ENCODE measurements at regions not wholly inside any gene's neighbourhood (a gene's known extent, or its start where the extent isn't known, plus 50 kb on each side); places are given as distances from the start of the nearest gene placed in this dataset.

DNA sequence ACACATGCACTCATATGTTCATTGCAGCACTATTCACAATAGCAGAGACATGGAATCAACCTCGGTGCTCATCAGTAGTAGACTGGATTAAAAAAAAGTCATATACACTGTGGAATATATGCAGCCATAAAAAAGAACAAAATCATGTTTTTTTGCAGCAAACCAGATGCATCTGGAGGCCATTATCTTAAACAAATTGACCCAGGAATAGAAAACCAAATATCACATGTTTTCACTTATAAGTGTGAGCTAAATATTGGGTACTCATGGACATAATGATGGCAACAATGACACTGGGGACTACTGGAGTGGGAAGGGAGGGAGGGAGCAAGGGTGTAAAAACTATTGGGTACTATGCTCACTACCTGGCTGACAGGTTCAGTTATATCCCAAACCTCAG is 792.6 kb downstream of the EPHA4 start:
- no peak for DNase-seq (ENCODE audit: extremely low spot score)
- TF ChIP-seq SP1 (IDR thresholded peaks at IDR 0.05) (no peak), SUZ12 (IDR thresholded peaks at IDR 0.05) (no peak), ARNT (IDR thresholded peaks at IDR 0.05) (no peak), FOXM1 (IDR thresholded peaks at IDR 0.05; ENCODE audit: borderline replicate concordance) (no peak), TARDBP (IDR thresholded peaks at IDR 0.05) (no peak), L3MBTL2 (conservative IDR thresholded peaks at IDR 0.05) (no peak), BHLHE40 (IDR thresholded peaks at IDR 0.05; ENCODE audit: borderline replicate concordance) (no peak), CTBP1 (IDR thresholded peaks at IDR 0.05; ENCODE audit: borderline replicate concordance) (no peak), FOXA1 (IDR thresholded peaks at IDR 0.05) (no peak), HDGF (IDR thresholded peaks at IDR 0.05; ENCODE audit: borderline replicate concordance) (no peak), ZNF384 (IDR thresholded peaks at IDR 0.05) (no peak), FOXK2 (IDR thresholded peaks at IDR 0.05) (no peak), ELF4 (IDR thresholded peaks at IDR 0.05) (no peak), LEF1 (IDR thresholded peaks at IDR 0.05; ENCODE audit: borderline replicate concordance) (no peak), NFRKB (IDR thresholded peaks at IDR 0.05) (no peak)
- TF ChIP-seq, protein P1, sequence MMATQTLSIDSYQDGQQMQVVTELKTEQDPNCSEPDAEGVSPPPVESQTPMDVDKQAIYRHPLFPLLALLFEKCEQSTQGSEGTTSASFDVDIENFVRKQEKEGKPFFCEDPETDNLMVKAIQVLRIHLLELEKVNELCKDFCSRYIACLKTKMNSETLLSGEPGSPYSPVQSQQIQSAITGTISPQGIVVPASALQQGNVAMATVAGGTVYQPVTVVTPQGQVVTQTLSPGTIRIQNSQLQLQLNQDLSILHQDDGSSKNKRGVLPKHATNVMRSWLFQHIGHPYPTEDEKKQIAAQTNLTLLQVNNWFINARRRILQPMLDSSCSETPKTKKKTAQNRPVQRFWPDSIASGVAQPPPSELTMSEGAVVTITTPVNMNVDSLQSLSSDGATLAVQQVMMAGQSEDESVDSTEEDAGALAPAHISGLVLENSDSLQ (IDR thresholded peaks at IDR 0.05): no peak
- POLR2A ChIA-PET: no interaction called here
- CTCF ChIA-PET: no interaction called here

DNA sequence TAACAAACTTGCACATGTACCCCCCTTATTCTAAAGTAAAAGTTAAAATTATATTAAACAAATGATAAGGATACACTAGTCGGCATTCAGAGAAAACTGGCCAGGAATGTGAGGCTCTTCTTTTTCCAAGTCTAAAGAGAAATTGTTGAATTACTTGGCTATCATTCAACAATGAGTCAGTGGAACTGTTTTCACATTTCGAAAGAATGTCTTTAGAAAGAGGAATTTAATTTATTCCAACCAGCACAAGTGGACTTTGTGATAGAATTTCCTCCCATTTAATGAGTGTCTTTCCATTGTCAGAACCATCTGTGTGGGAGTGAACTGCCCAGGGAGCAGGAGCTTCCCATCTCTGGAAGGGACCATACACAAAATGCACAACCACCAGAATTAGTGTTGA is 792.2 kb downstream of the EPHA4 start:
- ChIA-PET CTCF (no interaction called here), POLR2A (no interaction called here)
- TF ChIP-seq LEF1 (IDR thresholded peaks at IDR 0.05; ENCODE audit: borderline replicate concordance): no peak
- no peak for TF ChIP-seq FOXM1 (IDR thresholded peaks at IDR 0.05; ENCODE audit: borderline replicate concordance)
- no peak for TF ChIP-seq BHLHE40 (IDR thresholded peaks at IDR 0.05; ENCODE audit: borderline replicate concordance)
- TF ChIP-seq, protein P1 (IDR thresholded peaks at IDR 0.05): no peak
- TF ChIP-seq FOXK2 (IDR thresholded peaks at IDR 0.05): no peak
- no peak for TF ChIP-seq TARDBP (IDR thresholded peaks at IDR 0.05)
- TF ChIP-seq CTBP1 (IDR thresholded peaks at IDR 0.05; ENCODE audit: borderline replicate concordance): no peak
- TF ChIP-seq SP1 (IDR thresholded peaks at IDR 0.05): no peak
- DNase-seq (ENCODE audit: extremely low spot score): no peak

DNA sequence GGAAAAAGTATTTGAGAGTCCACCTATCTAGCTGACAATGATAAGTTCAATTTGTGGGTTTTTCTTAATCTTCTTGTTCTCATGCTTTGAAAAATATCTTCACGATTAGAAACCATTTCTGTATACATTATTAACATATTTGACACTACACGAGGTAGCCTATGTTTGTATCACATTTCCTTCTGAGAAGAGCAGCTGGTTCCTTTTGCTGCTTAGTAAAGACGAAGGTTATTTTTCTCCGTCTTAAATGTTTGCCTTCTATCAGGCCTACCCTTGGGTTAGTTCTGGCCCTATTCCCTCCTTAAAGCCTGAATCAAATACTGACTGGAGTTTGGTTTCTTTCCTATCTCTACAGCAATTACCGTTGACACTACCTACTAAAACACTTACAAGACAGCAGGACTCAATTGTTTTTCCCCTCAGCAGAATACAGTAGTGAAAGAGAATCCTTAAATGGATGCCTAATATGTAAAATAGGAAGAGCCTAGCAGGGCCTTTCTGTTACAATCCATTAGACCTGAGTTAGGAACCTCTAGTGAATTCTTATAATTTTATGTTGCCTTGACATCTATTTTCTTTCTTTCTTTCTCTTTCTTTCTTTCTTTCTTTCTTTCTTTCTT is 790.4 kb downstream of the EPHA4 start:
- CTCF ChIA-PET: no interaction called here
- no peak for DNase-seq (ENCODE audit: extremely low spot score)
- no peak for TF ChIP-seq CTBP1 (IDR thresholded peaks at IDR 0.05; ENCODE audit: borderline replicate concordance)
- POLR2A ChIA-PET: no interaction called here

DNA sequence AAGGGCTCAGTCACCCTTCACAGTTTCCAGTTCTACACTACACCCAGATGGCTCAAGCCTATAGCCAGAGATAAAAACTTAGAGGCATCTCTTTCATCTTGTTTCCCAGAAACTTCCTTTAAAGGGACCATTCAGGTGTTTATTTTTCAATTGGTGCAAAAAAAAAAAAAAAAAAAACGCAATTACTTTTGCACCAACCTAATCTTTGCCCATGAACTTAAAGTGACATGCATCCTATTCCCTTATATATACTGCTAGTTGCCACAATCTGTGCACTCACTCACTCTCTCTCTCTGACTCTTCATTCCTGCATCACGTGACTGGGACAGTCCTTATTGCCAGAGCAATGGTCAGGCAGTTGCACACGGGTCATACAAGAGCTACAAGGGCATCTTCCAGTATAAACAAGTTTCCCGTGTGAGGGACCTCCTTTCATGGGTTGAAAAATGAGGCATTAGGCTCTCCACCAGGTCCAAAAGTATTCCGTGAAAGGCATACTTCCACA is 789.4 kb downstream of the EPHA4 start:
- CTCF ChIA-PET: no interaction called here

DNA sequence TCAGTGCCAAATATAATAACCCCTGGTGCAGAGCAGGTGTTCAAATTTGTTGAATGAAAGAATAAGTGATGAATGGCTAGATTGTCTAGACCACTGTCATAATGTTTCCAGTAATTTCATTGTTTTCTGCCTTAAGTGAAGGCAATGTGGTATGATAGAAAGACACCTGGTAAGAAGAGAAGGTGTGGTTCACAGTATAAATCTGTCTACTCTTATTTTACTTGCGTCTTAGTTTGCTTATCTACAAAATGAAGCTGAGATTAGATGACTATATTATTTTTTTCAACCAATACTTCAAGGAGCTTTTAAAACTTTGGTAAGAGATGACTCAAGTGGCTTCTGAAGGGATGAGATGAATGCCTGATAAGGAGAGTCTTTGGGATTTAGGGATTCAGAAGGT is 788.4 kb downstream of the EPHA4 start:
- no peak for DNase-seq (ENCODE audit: extremely low spot score)
- ChIA-PET CTCF (no interaction called here), POLR2A (no interaction called here)
- TF ChIP-seq L3MBTL2 (conservative IDR thresholded peaks at IDR 0.05) (no peak), FOXK2 (IDR thresholded peaks at IDR 0.05) (no peak), NFRKB (IDR thresholded peaks at IDR 0.05) (no peak), LEF1 (IDR thresholded peaks at IDR 0.05; ENCODE audit: borderline replicate concordance) (no peak), FOXM1 (IDR thresholded peaks at IDR 0.05; ENCODE audit: borderline replicate concordance) (no peak), ZNF384 (IDR thresholded peaks at IDR 0.05) (no peak), ELF4 (IDR thresholded peaks at IDR 0.05) (no peak), CTBP1 (IDR thresholded peaks at IDR 0.05; ENCODE audit: borderline replicate concordance) (no peak), HDGF (IDR thresholded peaks at IDR 0.05; ENCODE audit: borderline replicate concordance) (no peak), FOXA1 (IDR thresholded peaks at IDR 0.05) (no peak), BHLHE40 (IDR thresholded peaks at IDR 0.05; ENCODE audit: borderline replicate concordance) (no peak), TARDBP (IDR thresholded peaks at IDR 0.05) (no peak), SP1 (IDR thresholded peaks at IDR 0.05) (no peak), ARNT (IDR thresholded peaks at IDR 0.05) (no peak), SUZ12 (IDR thresholded peaks at IDR 0.05) (no peak)
- TF ChIP-seq, protein P1 (IDR thresholded peaks at IDR 0.05): no peak

More for the DNA sequence above, 789.4 kb downstream of the EPHA4 start:
- TF ChIP-seq SUZ12 (IDR thresholded peaks at IDR 0.05): no peak
- no peak for TF ChIP-seq L3MBTL2 (conservative IDR thresholded peaks at IDR 0.05)
- no peak for TF ChIP-seq HDGF (IDR thresholded peaks at IDR 0.05; ENCODE audit: borderline replicate concordance)
- no peak for TF ChIP-seq NFRKB (IDR thresholded peaks at IDR 0.05)
- TF ChIP-seq ELF4 (IDR thresholded peaks at IDR 0.05): peak; percentile 50; the same call in 1 of the 2 replicates
- POLR2A ChIA-PET: no interaction called here
- DNase-seq (ENCODE audit: extremely low spot score): no peak

DNA sequence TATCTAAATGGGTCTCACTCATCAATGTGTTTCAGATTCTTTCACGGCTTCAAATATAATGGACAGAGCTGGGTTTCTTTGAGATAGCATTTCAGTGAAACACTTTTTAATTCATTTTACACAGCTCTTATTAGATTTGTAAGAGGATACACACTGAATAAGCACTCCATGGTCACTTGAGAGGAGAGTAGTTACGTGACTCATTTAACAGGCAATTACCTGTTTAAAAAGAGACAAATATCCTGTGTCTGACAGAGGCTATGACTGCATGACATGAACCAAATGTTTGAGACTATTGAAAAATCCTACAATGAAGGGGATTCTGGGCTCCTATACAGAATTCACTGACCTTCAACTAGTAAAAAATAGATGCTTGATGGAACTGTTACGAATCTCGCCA is 786.9 kb downstream of the EPHA4 start:
- ChIA-PET POLR2A (no interaction called here), CTCF (no interaction called here)
- DNase-seq (ENCODE audit: extremely low spot score): no peak
- TF ChIP-seq, protein P1 (IDR thresholded peaks at IDR 0.05): no peak

Measured in HEK293T (cell line).